HEK293T (cell line): ENCODE measurements at regions not wholly inside any gene's neighbourhood (a gene's known extent, or its start where the extent isn't known, plus 50 kb on each side); places are given as distances from the start of the nearest gene placed in this dataset.

Experiments used
- CTCF ChIA-PET: fragments of 350-600 bp; formaldehyde crosslinking; extraction: SDS; loops from one replicate; lab custom pipeline; 2021; ENCODE audit warnings: antibody characterized with exemption, inconsistent platforms; lab: Yijun Ruan, JAX
- POLR2A ChIA-PET: fragments of 350-600 bp; formaldehyde crosslinking; extraction: SDS; loops from one replicate; lab custom pipeline; 2020; ENCODE audit warnings: antibody characterized with exemption, inconsistent platforms; lab: Yijun Ruan, JAX
- DNase-seq: peaks from one replicate; pipeline ENCODE4 v3.0.0; 2012; ENCODE audit warnings: mixed read lengths; ENCODE audit errors: extremely low spot score
- ARNT ChIP-seq: fragments of 450-650 bp; IDR thresholded peaks from 2 replicates; pipeline ENCODE4 v1.6.1; 2017; ENCODE audit warnings: mild to moderate bottlenecking
- BHLHE40 ChIP-seq: fragments of 450-650 bp; IDR thresholded peaks from 2 replicates; pipeline ENCODE4 v1.6.1; 2016; ENCODE audit warnings: mild to moderate bottlenecking, moderate library complexity, borderline replicate concordance
- CTBP1 ChIP-seq: fragments of 450-650 bp; IDR thresholded peaks from 2 replicates; pipeline ENCODE4 v1.6.1; 2016; ENCODE audit warnings: borderline replicate concordance
- ELF4 ChIP-seq: fragments of 450-650 bp; IDR thresholded peaks from 2 replicates; pipeline ENCODE4 v1.6.1; 2017; ENCODE audit warnings: antibody characterized with exemption
- FOXA1 ChIP-seq: fragments of 450-650 bp; IDR thresholded peaks from 2 replicates; pipeline ENCODE4 v1.6.1; 2016; ENCODE audit warnings: mild to moderate bottlenecking
- FOXK2 ChIP-seq: fragments of 450-650 bp; IDR thresholded peaks from 2 replicates; pipeline ENCODE4 v1.6.1; 2016; ENCODE audit warnings: mild to moderate bottlenecking
- FOXM1 ChIP-seq: fragments of 450-650 bp; IDR thresholded peaks from 2 replicates; pipeline ENCODE4 v1.6.1; 2017; ENCODE audit warnings: mild to moderate bottlenecking, borderline replicate concordance
- HDGF ChIP-seq: fragments of 450-650 bp; IDR thresholded peaks from 2 replicates; pipeline ENCODE4 v1.6.1; 2017; ENCODE audit warnings: antibody characterized with exemption, borderline replicate concordance
- L3MBTL2 ChIP-seq: fragments of 450-650 bp; conservative IDR thresholded peaks from 2 replicates; pipeline ENCODE4 v1.6.1; 2016; ENCODE audit warnings: mild to moderate bottlenecking
- LEF1 ChIP-seq: fragments of 450-650 bp; IDR thresholded peaks from 2 replicates; pipeline ENCODE4 v1.6.1; 2017; ENCODE audit warnings: mild to moderate bottlenecking, borderline replicate concordance
- NFRKB ChIP-seq: fragments of 450-650 bp; IDR thresholded peaks from 2 replicates; pipeline ENCODE4 v1.6.1; 2016; ENCODE audit warnings: mild to moderate bottlenecking, moderate library complexity
- SP1 ChIP-seq: fragments of 450-650 bp; IDR thresholded peaks from 2 replicates; pipeline ENCODE4 v1.6.1; 2017
- SUZ12 ChIP-seq: fragments of 450-650 bp; IDR thresholded peaks from 2 replicates; pipeline ENCODE4 v1.6.1; 2016; ENCODE audit warnings: mild to moderate bottlenecking
- TARDBP ChIP-seq: fragments of 450-650 bp; IDR thresholded peaks from 2 replicates; pipeline ENCODE4 v1.6.1; 2016
- ZNF384 ChIP-seq: fragments of 450-650 bp; IDR thresholded peaks from 2 replicates; pipeline ENCODE4 v1.6.1; 2016
- TF ChIP-seq, protein P1 (sequence below): fragments of 450-650 bp; IDR thresholded peaks from 2 replicates; pipeline ENCODE4 v1.6.1; 2016

- TF ChIP-seq CTBP1: no peak
- TF ChIP-seq ZNF384: no peak
- no peak for TF ChIP-seq FOXM1
- no peak for TF ChIP-seq FOXA1
- TF ChIP-seq L3MBTL2: no peak
- ChIA-PET CTCF (no interaction called here), POLR2A (no interaction called here)
- no peak for DNase-seq
These were observed 56.9 kb downstream of the SLITRK6 start for GRCh38 chr13:85742355-85742754.

GRCh38 chr13:85741017-85741416, 58.2 kb downstream of the SLITRK6 start:
- DNase-seq: no peak
- no peak for TF ChIP-seq ARNT
- no peak for TF ChIP-seq SUZ12
- TF ChIP-seq, protein P1, sequence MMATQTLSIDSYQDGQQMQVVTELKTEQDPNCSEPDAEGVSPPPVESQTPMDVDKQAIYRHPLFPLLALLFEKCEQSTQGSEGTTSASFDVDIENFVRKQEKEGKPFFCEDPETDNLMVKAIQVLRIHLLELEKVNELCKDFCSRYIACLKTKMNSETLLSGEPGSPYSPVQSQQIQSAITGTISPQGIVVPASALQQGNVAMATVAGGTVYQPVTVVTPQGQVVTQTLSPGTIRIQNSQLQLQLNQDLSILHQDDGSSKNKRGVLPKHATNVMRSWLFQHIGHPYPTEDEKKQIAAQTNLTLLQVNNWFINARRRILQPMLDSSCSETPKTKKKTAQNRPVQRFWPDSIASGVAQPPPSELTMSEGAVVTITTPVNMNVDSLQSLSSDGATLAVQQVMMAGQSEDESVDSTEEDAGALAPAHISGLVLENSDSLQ: no peak
- TF ChIP-seq CTBP1: no peak
- TF ChIP-seq ELF4: no peak
- TF ChIP-seq BHLHE40: no peak
- TF ChIP-seq L3MBTL2: no peak
- no peak for TF ChIP-seq FOXK2
- TF ChIP-seq HDGF: no peak
- no peak for TF ChIP-seq FOXM1
- no peak for TF ChIP-seq NFRKB
- TF ChIP-seq LEF1: no peak
- no peak for TF ChIP-seq SP1
- TF ChIP-seq TARDBP: no peak
- no peak for TF ChIP-seq ZNF384
- no peak for TF ChIP-seq FOXA1
- POLR2A ChIA-PET: no interaction called here
- CTCF ChIA-PET: no interaction called here

DNA sequence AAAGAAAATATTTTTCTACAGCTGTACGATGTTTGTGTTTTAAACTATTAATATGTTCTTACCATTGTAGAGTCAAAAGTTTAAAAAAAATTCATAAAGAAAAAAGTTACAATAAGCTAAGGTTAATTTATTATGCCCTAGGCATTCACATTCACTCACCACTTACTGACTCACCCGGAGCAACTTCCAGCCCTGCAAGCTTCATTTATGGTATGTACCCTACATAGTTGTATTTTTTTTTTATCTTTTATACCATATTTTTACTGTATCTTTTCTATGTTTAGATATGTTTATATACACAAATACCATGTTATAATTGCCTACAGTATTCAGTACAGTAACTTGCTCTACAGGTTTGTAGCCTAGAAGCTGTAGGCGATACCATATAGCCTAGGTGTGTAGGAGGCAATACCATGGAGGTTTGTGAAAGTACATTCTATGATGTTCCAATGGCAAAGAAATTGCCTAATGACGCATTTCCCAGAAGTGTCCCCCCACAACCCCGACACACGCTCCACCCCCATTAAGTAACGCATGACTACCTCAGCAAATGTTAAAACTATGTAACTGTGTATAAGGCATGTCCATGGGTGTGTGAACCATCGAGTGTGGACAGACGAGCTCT, 60.4 kb downstream of the SLITRK6 start:
- TF ChIP-seq ELF4 (no peak), SP1 (no peak), LEF1 (no peak), FOXK2 (no peak)
- ChIA-PET CTCF (no interaction called here), POLR2A (no interaction called here)
- no peak for DNase-seq

DNA sequence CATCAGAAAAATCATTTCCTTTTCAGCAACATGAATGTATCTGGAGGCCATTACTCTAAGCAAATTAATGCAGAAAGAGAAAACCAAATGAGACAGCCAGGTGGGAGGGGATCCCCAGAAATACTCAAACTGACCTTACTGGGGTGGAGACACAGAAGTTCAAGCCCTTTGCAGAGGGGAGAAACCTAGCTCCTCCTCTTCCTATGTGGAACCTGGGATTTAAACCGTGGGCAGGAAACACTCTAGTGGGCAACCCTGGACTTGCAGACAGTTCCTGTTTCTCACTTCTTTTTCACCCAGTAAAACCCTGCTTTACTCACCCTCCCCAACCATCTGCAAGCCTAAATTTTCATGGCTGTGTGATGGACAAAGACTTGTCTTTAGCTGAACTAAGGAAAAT, 61.3 kb downstream of the SLITRK6 start:
- CTCF ChIA-PET: no interaction called here
- POLR2A ChIA-PET: no interaction called here
- no peak for DNase-seq
- TF ChIP-seq L3MBTL2 (no peak), FOXA1 (no peak), FOXM1 (no peak), TARDBP (no peak), HDGF (no peak), CTBP1 (no peak), SUZ12 (no peak), ELF4 (no peak), ZNF384 (no peak), BHLHE40 (no peak), FOXK2 (no peak), LEF1 (no peak), ARNT (no peak), NFRKB (no peak), SP1 (no peak)
- TF ChIP-seq, protein P1: no peak

GRCh38 chr13:85729296-85729695, 69.9 kb downstream of the SLITRK6 start:
- ChIA-PET POLR2A (no interaction called here), CTCF (no interaction called here)
- TF ChIP-seq LEF1 (no peak), FOXM1 (no peak), ZNF384 (no peak), CTBP1 (no peak), BHLHE40 (no peak)
- TF ChIP-seq, protein P1: no peak
- DNase-seq: no peak

DNA sequence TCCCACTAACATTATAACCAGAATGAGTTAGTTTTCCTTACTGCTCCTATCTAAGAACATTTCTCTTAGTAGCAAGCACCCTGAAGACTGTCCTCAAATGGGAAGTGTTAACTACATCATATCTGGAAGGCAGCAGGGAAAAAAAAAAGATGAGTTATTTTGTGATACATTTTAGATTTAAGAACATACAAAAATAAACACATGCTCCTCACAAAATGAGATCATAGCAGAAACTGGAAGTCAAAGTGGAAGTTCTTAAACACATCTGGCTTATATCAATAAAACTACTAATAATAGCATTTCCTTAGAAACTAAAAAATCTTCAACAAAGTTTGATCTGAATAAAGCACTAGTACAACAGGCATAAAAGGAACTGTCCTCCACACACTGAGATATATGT, 70.4 kb downstream of the SLITRK6 start:
- no peak for DNase-seq
- POLR2A ChIA-PET: no interaction called here
- CTCF ChIA-PET: no interaction called here
- no peak for TF ChIP-seq L3MBTL2
- TF ChIP-seq ELF4: no peak
- TF ChIP-seq ARNT: no peak
- TF ChIP-seq, protein P1: no peak
- no peak for TF ChIP-seq BHLHE40
- TF ChIP-seq FOXK2: no peak
- TF ChIP-seq LEF1: no peak
